IPS DF 4.7 (cell line): ENCODE measurements at regions not wholly inside any gene's neighbourhood (a gene's known extent, or its start where the extent isn't known, plus 50 kb on each side); places are given as distances from the start of the nearest gene placed in this dataset.
A peak's percentile ranks its signal among the peaks of the same experiment; 100 is the strongest.

Experiments
- DNase-seq: peaks from one replicate; pipeline ENCODE4 v3.0.0-alpha.2; 2013; ENCODE audit warnings: low spot score; ENCODE audit errors: extremely low read depth

- no peak for DNase-seq
Measured at GRCh38 chr14:26765768-26766520, 168.1 kb upstream of the NOVA1 start.

- no peak for DNase-seq
Measured at GRCh38 chr14:26766726-26767125, 168.9 kb upstream of the NOVA1 start.

- DNase-seq = no peak
Measured at GRCh38 chr14:26773906-26774593, 176.2 kb upstream of the NOVA1 start.

- no peak for DNase-seq
Measured at GRCh38 chr14:26775765-26776563, 178.1 kb upstream of the NOVA1 start.

- DNase-seq = peak; percentile 19
Measured at GRCh38 chr14:26791117-26791806, 193.4 kb upstream of the NOVA1 start.

- no peak for DNase-seq
Measured at GRCh38 chr14:26794731-26795130, 196.9 kb upstream of the NOVA1 start.

GRCh38 chr14:26808407-26808806 is 210.6 kb upstream of the NOVA1 start:
- DNase-seq = no peak

GRCh38 chr14:26810631-26811030 is 212.8 kb upstream of the NOVA1 start:
- DNase-seq = no peak

- no peak for DNase-seq
Measured at GRCh38 chr14:26811756-26812305, 214.0 kb upstream of the NOVA1 start.

GRCh38 chr14:26820138-26820537 is 222.3 kb upstream of the NOVA1 start:
- DNase-seq = no peak

- no peak for DNase-seq
Measured at GRCh38 chr14:26820572-26820971, 222.7 kb upstream of the NOVA1 start.

- DNase-seq = no peak
Measured at GRCh38 chr14:26828741-26829140, 230.9 kb upstream of the NOVA1 start.

GRCh38 chr14:26833621-26834176 is 235.9 kb upstream of the NOVA1 start:
- no peak for DNase-seq

- no peak for DNase-seq
Measured at GRCh38 chr14:26835979-26836570, 238.2 kb upstream of the NOVA1 start.

- DNase-seq = no peak
Measured at GRCh38 chr14:26839481-26839880, 241.6 kb upstream of the NOVA1 start.

GRCh38 chr14:26841326-26841725 is 243.5 kb upstream of the NOVA1 start:
- DNase-seq = no peak

- DNase-seq = no peak
Measured at GRCh38 chr14:26841920-26842741, 244.3 kb upstream of the NOVA1 start.

- DNase-seq = no peak
Measured at GRCh38 chr14:26845151-26845818, 247.5 kb upstream of the NOVA1 start.

- DNase-seq = no peak
Measured at GRCh38 chr14:26846388-26846787, 248.6 kb upstream of the NOVA1 start.
